ENCODE measurements at regions not wholly inside any gene's neighbourhood (a gene's known extent, or its start where the extent isn't known, plus 50 kb on each side); places are given as distances from the start of the nearest gene placed in this dataset.
"Not testable (repeated sequence)": the region's sequence is repeated elsewhere in the genome, so short reads cannot be mapped to it uniquely, and the experiment has no call there.

DNA sequence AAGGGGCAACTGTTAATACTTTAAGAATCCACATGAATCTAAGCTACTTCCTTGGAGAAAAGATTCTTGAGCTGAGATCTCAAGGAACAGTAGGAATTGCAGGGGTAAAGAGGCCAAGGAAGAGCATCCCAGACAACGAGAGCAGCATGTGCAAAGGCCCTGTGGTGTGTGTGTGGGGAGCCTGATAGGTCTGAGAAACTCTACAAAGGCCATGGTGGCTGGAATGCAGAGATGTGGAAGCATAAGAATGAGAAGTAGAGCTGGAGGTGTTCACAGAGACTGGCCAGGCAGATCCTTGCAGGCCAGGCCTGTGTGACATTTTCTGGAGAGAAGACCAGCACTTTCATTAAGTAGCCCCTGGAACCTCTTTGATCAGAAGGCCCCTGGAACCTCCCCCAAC, 105.8 kb upstream of the GRK3 start:
- DNase-seq = not testable (repeated sequence)

DNA sequence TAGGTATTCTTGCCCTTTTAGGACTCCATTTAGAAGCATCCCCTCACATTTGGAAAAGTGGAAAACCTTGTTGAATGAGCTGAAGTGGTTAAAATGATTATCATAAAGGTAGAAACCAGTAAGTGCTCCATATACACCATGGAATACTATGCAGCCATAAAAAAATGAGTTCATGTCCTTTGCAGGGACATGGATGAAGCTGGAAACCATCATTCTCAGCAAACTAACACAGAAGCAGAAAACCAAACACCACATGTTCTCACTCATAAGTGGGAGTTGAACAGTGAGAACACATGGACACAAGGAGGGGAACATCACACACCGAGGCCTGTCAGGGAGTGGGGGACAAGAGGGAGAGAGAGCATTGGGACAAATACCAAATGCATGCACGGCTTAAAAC, 103.8 kb upstream of the GRK3 start:
- not testable (repeated sequence) for DNase-seq

DNA sequence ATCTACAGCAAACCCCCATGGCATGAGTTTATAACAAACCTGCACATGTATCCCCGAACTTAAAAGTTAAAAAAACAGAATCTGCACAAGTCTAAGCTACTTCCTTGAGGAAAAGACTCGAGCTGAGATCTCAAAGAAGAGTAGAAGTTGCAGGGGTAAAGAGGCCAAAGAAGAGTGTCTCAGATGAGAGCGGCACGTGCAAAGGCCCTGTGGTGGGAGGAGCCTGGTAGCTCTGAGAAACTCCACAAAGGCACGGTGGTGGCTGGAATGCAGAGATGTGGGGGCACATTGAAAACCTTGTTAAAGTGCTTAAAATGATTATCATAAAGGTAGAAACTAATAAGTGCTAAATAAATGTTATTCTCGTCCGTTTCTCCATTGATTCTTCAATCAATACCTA, 103.2 kb upstream of the GRK3 start:
- no peak for DNase-seq

DNA sequence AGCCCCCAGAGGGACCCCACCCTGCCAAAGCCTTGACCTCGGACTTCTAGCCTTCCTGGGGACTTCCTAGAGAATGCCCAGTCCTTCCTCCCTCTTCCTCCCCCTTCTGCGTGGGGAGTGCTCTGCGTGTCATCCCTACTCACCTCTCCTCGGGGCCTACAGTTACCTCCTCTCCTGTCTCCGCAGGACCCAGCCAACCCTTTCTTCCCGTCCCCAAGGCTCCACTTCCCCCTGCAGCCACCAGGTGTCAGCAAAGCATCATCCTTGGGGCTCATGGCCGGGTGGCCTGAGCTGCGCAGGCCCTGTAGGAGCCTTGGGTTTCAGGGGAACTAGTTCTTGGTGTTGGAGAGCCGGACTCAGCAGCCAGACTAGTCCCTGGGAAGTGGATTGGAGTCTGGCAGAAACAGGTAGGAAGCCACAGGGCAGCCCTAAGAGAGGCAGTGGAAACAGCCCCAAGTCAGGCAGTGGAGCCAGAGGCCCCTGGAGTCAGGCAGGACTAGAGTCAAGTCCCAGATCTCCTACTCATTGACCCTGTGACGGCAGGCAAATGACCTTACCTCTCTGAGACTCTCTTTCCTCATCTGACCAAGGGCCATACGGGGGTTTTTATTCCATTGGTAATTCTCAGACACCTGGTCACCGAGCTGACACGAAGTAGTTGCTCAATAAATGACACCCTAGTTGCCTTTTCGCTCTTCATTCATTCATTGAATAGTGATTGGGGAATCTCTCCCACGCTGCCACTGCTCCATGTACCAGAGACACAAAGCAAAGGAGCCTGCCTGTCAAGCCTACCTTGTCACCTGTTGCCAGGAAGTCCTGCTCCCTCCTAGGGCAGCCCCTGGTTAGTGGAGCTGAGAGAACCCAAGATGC, 101.8 kb upstream of the GRK3 start:
- peak; percentile 79 for DNase-seq

DNA sequence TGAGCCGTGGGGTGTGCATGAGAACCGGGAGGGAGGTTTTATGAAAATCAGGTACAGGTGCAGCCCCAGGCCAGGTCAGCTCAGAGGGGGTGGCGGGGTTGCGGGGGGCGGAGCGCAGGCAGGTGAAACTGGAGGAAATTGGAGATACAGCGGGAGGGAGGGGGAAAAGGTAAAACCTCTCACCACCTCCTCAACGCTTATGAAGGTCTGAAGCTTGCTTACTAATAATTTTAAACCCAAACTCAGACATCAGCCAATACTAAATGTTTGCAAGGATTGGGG, 101.2 kb upstream of the GRK3 start:
- DNase-seq = not testable (repeated sequence)

DNA sequence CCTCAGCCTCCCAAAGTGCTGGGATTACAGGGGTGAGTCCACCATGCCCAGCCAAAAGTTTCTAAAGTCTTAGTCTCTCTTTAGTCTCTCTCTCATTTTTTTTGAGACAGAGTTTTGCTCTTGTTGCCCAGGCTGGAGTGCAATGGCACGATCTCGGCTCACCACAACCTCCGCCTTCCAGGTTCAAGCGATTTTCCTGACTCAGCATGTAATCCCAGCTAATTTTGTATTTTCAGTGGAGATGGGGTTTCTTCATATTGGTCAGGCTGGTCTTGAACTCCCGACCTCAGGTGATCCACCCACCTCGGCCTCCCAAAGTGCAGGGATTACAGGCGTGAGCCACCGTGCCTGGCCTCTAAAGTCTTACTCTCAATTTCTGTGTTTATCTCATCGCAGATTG, 100.1 kb upstream of the GRK3 start:
- not testable (repeated sequence) for DNase-seq

DNA sequence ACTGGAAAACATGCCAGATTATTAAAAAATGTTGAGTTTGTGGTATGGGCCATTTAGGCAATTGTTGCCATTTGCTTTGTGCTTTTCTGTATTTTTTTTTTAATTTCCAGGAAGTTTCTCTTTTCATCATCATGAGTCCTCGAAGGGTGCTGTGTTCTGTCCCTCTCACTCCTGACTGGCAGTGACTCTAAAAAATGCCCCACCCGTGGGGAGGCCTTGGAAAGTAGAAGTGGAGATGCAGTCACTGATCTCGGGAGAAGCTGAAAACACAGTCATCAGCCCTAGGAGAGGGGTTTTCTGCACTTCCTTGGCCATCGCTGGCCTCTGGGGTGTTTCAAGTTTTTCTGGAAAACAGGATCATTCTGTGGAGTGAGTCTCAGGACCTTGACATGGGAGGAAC, 98.5 kb upstream of the GRK3 start:
- DNase-seq = no peak

DNA sequence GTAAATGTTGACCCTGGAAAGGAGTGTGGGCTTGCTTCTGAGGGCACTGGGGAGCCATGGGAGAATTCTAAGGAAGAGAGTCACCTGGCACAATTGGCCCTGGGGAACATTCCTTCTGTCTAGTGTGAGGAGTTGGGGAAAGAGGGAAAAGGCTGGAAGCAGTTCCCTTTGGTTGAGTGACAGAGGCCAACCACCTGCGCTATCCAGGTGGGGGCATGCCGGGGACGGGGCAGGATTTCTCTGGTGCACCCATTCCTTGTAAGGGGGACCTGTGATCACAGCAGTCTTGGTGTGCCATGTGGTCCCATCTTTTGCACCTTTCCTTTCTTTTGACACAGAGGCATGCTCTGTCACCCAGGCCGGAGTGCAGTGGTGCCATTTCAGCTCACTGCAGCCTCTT, 92.1 kb upstream of the GRK3 start:
- no peak for DNase-seq

DNA sequence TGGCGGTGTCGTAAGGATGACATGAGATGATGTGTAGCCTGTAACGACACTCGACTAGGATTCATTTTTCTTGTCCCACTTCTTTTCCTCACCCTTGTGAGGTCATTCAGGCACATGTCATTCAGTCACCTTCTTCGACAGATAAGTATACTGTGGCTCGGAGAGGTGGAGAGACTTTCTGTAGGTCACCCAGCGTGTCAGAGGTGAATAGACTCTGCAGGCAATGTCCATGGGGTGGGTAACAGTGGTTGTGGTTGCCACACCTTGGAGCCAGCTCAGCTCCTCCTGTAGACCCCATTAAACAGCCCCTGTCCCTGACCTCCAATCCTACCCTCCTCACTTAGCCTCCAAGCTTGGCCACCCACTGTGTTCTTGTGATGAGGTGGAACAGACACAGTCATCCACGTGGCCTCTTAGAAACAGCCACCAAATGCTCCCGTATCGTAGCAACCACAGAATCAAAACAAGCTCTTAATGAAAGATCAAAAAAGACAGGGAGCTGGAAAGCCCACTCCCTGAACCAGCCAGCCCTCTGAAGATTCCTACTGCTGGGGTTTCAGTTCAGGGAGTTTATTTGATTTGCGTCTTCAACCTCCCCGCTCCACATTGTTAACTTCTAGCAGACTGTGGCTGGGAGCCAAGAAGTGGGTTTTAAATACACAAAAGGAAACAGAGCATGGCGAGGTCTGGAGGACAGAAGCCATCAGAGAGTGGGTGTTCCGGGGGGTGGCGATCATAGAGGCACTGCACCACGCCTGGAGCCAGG, 89.0 kb upstream of the GRK3 start:
- peak; percentile 93 for DNase-seq

DNA sequence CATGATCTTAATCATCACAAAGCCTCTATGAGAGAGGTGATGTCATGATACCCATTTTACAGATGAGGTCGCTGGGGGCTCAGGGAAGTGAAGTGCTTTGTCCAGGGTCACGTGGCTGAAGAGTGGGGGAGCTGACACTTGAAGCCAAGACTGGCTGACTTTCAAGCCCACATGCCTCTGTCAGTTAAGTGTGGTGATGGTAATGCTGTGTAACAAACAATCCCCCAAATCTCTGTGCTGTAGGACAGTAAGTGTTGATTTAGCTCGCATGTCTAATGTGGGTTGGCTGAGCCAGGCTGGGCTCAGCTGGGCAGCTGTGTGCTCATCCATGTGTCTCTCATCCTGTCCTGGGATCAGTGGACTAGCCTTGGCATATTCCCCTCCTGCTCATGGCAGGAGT, 87.1 kb upstream of the GRK3 start:
- DNase-seq = no peak

DNA sequence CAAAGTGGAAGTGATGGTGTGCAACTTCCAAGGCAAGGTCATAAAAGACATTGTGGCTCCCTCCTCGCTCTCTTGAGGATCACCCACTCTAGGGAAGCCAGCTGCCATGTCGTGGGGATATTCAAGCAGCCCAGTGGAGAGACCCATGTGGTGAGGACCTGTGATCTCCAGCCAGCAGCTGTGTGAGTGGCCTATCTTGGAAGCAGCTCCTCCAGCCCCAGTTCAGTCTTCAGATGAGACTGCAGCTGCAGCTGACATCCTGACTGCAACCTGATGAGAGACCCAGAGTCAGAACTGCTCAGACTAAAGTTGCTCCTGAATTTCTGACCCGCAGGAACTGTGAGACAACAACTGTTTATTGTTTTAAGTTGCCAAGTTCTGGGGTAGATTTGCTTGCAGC, 86.4 kb upstream of the GRK3 start:
- no peak for DNase-seq

DNA sequence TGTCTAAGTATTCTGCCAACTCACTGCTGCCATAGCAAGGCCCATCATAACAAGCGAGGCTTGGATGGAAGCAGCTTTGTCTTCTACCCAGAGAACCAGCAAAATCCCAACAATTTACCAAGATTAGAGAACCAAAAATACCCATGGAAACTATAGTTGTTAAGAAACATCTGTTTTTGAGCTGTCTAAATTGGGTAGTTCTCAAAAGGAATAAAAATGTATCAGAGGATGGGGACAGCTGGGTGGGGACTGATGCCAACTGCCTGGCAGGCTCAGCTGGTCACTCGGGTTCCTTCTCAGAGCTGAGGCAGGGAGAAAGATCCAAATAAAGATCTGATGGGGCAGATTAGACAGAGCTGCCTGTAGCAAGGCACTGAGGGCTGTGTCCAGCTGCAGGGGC, 85.9 kb upstream of the GRK3 start:
- no peak for DNase-seq

DNA sequence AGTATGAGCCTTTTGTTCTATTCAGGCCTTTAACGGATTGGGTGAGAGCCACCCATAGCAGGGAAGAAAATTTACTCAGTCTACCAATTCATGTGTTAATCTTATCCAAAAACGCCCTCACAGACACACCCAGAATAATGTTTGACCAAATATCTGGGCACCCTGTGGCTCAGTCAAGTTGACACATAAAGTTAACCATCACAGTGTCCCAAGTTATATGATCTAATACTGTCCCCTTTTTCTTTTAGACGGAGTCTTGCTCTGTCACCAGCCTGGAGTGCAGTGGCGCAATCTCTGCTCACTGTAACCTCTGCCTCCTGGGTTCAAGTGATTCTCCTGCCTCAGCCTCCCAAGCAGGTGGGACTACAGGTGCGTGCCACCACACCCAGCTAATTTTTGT, 83.6 kb upstream of the GRK3 start:
- not testable (repeated sequence) for DNase-seq

DNA sequence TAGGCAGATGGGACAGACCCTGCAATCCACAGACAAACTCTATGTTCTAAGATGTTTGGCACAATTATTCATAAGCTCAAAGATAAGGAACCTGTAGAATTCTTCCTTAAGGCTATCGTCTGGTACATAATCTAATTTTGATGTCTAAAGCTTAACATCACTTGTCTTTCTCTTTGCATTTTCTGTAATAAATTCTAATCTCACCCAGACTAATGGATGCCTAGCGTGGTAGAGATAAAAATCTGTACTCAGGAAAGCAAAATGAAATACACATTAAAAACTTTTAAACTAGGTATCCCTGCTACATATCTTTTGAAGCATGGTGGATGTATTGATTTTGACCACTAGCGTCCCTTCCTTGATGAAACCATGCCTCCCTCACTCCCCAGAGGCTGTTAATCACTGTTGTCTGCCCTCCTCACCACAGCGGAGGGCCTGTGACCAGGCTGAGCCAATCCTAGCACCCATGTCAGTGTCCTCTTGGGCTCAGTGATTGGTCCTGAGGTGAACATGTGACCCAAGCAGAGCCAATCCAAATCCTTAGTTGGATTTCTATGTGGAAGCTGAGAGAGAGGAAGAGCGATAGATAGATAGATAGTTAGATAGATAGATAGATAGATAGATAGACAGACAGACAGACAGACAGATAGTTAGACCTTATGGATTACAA, 82.2 kb upstream of the GRK3 start:
- no peak for DNase-seq

DNA sequence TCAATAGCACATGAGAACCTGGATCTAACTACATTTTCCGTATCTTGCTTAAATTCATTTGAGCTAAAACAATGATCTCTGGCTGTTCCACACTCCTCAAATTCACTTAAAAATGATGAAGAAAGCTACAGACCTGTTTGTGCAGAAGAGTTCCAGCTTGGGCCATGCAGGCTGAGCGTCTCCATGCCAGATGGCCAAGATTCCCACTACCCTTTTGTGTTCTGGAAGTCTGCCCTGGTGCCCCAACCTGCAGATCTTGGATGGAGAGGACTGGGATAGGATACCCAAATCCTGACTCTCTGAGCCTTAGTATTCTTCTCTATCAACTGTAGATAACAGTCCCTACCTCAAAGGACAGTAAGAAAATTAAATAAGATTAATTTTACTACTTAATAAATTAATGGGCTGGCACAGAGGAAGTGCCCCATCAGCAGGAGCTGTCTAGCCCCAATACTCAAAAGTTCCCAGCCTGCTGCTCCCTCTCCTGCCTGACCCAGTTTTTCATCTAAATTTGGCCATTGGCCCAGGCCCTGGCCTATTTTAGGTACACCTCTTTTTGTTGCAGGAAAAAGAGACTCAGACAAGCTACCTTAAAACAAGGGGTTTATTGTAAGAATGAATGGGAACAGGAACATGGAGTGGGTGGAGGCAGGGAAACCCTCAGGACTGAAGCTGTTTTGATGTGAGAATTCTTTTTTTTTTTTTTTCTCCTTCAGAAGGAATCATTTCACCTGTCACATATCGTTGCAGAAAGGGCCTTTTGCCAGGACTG, 81.4 kb upstream of the GRK3 start:
- DNase-seq = no peak

DNA sequence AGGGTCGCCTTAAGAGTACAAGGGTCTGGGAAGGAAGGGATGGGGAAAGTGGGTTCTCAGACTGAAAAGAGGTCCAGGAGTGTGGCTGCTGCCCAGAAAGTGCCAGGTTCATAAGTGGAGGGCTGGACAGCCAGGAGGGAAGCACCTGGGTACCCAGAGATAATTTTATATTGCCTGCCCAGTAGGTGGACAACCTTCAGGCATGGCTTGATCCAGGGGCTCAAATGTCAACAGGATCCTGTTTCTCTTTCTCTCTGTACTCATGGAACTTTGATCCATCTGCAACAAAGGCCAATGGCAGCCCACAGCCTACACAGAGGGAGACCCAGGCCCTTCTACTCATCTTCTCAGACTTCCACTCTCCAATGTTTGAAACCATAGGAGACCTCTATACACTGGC, 80.5 kb upstream of the GRK3 start:
- no peak for DNase-seq

DNA sequence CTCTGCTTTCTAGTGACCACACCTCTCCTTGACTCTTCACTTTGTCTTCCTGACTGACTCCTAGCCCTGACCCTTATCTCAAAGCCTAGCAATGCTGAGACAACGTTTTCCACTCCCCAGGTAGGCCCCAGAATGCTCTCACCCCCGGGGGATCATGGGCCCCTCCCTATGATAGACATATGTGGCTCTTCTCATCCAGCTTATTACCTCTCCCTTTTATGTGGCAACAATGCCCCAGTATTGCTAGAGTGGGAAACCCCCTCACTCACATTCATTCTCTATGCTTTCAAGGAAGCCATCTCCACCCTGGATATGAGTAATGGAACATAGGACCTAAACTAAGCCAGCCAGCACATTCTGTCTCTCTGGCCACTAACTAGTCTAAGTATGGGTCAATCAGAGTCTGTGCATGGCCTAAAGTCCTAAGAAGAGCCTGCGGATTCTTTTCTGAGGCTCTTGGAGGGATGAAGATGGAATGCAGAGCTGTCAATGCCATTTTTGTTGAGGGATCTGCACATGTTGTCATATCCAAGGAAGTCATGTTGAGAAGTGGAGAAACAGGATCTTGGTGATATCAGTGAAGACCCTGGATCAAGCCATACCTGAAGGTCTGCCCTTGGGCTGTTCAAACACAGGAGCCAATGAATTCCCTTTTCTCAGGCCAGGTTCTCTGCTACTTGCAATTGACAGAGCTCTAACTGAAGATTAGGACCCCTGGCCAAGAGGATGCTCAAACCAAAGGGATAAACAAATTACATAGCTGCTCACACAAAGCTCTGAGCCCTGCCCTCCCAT, 79.8 kb upstream of the GRK3 start:
- no peak for DNase-seq

DNA sequence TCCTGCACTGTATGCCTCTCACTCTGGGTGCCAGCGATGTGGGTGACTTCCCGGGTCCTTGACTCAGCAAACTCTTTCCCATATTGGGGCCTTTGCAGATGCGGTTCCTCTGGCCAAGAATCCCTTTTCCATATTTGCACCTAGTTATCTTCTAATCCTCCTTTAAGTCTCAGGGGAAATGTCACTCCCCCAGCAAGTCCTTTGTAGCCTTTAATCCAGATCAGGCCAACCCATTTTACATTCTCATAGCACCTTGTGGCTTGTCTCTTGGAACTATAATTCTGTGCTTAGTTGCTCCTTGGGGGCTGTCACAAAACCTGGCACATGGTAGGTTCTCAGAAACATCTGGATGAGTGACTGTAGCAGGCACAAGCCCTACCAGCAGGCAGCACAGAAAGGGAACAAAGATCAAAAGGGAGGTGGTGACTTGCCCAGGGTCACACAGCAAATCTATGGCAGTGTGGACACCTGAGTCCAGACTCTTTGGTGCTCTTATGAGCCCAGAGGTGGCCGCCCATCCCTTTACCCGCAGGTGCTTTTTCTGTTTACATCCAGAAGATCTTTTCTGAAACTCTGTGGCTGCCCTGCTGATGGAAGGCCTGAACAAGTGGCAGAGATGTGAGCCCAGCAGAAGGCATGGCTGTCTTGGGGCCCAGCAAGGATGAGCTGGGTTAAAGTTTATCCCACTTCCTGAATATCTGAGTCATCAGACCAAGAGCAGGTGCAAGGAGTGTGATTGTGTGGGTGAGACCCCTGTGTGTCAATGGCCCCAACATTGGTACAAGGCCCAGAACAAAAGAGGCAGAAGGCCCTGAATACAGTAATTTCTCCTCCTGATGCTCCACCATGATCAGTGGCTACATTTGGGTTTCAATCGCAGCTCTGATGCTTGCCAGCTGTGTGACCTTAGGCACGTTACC, 78.6 kb upstream of the GRK3 start:
- no peak for DNase-seq

DNA sequence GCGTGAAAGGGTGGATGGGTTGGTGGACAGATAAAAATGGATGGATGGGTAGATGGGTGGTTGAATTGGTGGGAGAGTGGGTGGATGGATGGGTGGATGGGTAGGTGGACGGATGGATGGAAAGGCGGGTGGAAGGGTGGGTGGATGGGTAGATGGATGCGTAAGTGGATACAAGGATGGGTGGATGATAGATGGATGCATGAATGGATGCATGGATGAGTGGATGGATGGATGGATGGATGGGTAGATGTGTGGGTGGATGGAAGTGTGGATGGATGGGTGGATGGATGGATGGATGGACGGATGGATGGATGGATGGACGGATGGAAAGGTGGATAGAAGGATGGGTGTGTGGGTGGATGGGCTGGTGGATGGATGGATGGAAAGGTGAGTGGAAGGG, 77.0 kb upstream of the GRK3 start:
- no peak for DNase-seq

DNA sequence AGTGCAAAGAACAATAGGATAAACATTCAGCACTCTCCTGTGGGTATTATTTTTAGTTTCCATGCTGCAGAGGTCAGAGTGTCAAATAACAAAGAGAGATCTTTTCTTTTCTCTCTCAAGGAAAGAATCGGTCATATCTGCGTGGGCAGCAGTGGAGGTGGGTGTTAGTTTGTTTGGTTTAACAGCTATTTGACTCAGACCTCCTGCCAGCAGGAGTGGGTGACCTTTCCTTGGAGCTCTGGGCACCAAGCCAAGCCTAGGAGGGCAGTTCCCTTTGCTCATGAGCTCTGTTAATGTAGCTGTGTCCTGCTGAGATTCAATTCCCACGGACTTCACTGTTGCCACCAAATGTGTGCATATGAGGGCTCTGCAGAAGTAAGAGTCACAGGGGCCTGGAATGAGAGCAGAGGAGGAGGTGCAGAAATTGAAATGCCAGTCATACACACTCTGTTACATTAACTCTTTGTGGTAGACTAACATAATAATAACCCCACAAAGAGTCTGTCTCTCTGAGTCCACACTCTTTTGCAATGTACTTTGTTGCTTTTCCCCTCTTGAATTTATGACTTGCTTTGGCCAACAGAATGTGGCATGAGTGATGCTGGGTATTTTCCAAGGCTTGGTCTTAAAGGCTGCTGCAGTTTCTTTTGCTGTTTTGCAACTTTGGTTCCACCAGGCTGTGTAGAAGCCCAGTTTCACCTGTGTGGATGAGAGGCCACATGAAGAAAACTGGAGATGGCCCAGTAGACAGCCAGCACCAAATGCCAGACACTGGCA, 76.0 kb upstream of the GRK3 start:
- peak; percentile 60 for DNase-seq
